Hindlimb muscle (tissue), 1 donor: ENCODE measurements at regions not wholly inside any gene's neighbourhood (a gene's known extent, or its start where the extent isn't known, plus 50 kb on each side); places are given as distances from the start of the nearest gene placed in this dataset.

Experiments used
- DNase-seq: peaks from one replicate; pipeline ENCODE4 v3.0.0-alpha.2; 2013

DNA sequence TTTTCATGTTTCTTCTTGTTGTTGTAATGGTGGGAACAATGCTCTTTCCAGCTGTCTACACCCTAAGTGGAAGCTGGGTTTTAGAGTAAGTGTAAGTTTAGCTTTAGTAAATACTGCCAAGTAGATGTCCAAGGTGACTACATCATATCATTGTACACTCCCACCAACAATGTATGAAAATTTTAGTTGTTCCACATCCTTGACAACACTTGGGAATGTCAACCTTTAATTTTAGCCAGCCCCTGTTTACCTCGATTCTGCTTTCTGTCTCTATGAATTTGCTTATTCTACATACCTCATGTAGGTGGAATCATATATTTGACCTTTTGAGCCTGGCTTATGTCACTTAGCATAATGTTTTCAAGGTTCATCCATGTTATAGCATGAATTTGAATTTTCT, 93.0 kb downstream of the MTPAP start:
- no peak for DNase-seq

- no peak for DNase-seq
These were observed 94.2 kb downstream of the MTPAP start for GRCh38 chr10:30254926-30255325.

GRCh38 chr10:30248728-30249127, 100.3 kb downstream of the MTPAP start:
- no peak for DNase-seq

GRCh38 chr10:30247704-30248103, 101.4 kb downstream of the MTPAP start:
- DNase-seq: no peak

DNA sequence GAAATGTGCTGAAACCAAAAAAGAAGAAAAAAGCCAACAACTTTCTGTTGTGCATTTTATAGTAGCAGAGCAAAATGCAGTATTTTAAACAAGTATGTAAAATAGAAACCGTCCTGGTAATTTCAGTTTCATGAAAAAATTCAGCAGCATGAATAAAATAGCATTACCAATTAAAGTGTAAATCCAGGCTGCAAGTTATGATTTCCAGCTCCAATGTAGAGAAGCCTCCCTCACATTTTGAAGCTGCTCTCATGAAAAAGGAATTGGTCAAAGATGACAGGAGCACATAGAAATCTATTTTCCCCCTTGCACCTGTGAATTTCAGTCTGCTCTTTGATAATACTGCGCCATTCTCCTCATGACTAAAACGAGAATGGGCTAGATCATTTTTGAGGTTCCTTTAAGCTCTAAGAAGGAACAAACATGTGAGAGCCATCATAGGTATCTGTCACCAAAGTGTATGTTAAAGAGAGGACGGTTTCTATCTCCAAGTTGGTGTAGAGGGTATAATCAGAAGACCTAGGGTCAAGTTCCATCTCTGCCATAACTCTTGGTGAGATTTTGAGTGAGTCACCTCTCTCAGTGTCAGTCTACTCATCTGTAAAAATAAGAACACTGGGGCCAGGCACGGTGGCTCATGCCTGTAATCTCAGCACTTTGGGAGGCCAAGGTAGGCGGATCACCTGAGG, 107.5 kb downstream of the MTPAP start:
- DNase-seq: no peak

GRCh38 chr10:30238836-30239235, 110.2 kb downstream of the MTPAP start:
- no peak for DNase-seq

DNA sequence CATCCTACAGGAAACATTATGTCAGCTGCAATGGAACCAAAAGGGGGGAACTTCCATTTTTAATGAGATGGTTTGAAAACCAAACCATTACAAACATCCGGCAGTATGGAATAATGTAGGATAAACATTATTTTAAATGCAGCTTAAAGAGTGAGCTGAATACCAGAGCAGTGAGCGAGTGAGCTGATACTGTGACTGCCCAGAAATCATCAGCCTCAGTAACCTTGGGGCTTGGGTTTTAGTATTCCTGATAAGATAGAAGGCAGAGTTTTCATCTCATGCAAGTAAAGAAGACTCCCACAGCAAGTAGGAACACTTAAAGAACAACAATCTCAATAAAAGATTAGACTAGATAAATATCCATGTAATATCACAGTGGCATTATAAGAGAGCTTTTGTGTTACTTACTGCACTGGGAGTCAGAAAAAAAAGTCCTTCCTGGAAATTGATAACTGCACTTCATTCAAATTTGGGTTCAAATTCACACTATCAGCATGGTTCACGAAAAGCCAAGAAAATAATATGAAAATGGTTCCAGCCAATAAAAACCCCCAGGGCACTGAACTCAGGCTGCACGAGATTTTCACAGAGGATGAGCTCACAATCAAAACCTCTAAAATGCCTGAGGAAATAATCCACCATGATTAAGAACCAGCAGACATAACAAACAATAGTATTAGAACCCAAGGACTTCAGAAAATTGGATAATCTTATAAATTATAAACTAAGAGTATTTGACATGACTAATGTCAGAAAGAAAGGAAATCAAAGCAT, 115.7 kb downstream of the MTPAP start:
- no peak for DNase-seq

GRCh38 chr10:30231709-30232108, 117.4 kb downstream of the MTPAP start:
- no peak for DNase-seq

GRCh38 chr10:30231071-30231652, 117.9 kb downstream of the MTPAP start:
- no peak for DNase-seq

GRCh38 chr10:30229536-30229935, 119.5 kb downstream of the MTPAP start:
- no peak for DNase-seq

- DNase-seq: no peak
These were observed 120.6 kb downstream of the MTPAP start for GRCh38 chr10:30228417-30229036.

- peak; percentile 25 for DNase-seq
These were observed 121.6 kb downstream of the MTPAP start for GRCh38 chr10:30227481-30227880.

GRCh38 chr10:30219971-30220751, 128.9 kb downstream of the MTPAP start:
- DNase-seq: no peak

GRCh38 chr10:30216821-30217220, 132.3 kb downstream of the MTPAP start:
- no peak for DNase-seq

- peak; percentile 59 for DNase-seq
These were observed 133.5 kb downstream of the MTPAP start for GRCh38 chr10:30215623-30216022.

DNA sequence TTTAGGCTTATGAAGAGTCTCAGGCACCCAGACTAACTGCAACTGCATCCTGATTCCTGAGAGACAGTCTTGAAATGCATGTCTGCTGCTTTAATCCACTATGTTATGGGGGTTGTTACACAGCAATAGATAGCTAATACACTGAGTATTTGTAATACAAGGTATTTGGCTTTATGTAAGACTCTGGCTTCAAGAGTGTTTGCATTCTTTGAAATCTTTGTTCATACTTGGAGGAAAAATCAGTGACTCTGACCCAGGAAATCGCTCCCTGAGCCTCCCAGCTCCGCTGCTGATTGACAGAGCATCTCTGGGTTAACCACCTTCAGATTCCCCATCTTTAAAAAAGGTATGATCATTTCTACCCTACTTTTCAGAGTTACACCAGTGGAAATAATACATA, 133.9 kb downstream of the MTPAP start:
- DNase-seq: no peak

GRCh38 chr10:30210296-30210695, 138.8 kb downstream of the MTPAP start:
- no peak for DNase-seq

GRCh38 chr10:30208330-30208729, 140.7 kb downstream of the MTPAP start:
- DNase-seq: no peak

GRCh38 chr10:30207485-30208052, 141.5 kb downstream of the MTPAP start:
- no peak for DNase-seq

GRCh38 chr10:30200017-30200415, 140.6 kb upstream of the JCAD start:
- no peak for DNase-seq

DNA sequence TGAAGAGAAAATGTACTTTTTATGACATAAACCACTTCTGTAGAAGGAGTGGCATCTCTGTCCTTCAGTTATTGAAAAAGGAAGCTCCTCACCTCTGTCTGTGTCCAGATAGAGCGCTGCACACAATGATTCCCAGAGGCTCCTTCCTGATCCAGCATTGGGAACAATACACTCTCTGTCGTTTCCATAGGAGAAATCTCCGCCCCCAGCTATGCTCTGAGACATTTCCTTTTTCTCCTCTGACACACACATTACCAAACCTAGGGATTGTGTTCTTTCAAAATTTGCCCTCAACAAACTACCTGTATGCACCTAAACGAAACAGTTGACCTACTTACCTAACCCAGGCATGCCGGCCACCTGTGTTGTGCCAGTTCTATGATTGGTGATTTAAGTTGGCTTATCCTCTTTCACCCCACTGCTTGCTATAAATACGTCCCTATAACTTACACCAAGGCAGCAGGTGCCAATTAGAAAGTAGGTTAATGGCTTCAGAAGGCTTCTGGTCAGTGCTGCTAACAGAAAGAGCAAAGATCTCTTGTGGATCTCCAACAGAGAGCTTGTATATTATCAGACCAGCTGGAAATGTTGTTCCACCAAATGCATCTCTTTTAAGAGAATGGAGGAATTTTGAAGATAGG, 140.1 kb upstream of the JCAD start:
- no peak for DNase-seq

DNA sequence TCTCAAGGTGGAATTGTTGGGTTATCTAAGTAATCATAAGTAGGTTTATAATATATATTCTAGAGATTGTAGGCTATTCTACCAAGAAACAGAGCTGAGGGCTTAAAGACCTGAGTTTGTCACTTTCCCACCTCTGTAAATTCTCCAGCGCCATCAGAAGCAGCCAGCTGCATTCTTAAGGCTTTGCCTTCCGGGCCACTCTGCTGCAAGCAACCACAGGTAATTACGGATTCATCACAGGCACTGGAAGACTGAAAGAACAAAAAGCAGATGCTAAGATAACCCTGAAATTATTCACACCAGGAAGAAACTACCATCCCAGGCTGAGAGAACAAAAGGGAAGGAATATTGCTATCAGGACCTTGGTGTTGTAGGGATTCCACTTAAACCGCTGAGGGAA, 137.8 kb upstream of the JCAD start:
- DNase-seq: no peak
